LNCAP (cell line): ENCODE measurements at regions not wholly inside any gene's neighbourhood (a gene's known extent, or its start where the extent isn't known, plus 50 kb on each side); places are given as distances from the start of the nearest gene placed in this dataset.

Experiments
- TF ChIP-seq, protein P1 (sequence below): fragments of 450-650 bp; IDR thresholded peaks from 2 replicates; pipeline ENCODE4 v1.5.1; 2017; ENCODE audit warnings: mild to moderate bottlenecking

DNA sequence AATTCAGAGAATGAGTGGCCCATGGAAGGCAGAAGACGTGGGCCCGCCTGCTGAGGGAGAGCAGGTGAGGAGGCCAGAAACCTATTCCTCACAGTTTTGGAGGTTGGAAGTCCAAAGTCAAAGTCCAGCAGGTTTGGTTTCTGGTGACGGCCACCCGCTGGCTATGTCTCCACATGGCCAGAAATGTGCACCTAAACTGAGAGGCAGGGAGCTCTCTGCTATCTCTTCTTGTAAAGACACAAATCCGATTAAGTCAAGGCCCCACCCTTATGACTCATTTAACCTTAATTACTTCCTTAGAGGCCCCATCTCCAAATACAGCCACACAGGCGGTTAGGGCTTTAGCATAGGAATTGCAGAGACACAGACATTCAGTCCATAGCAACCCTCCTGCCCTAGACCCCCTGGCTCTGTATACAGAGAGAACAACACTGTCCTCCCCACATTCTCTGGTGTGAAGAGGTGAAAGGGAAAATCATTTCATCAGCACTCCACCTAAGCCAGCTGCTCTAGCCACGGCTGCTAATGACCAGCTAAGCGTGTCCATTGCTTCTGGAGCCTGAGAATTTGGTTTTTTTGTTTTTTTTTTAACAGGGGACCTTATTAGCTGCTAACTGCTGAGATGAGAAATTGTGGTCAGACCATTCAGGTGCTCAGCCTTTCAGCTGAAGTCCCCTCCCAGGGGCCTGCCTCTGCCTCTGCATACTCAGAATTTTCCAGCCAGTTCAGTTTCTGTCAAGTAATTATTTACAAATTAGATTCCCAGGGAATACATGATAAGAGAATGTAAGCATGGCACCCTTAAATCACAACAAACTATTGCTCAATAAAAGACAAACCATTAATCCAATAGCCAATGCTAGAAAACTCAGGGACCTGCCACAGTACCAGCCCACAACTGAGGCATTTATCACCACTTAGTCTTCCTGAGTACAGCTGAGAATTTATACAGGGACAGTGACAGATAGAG, 368.7 kb upstream of the ID2 start:
- TF ChIP-seq, protein P1, sequence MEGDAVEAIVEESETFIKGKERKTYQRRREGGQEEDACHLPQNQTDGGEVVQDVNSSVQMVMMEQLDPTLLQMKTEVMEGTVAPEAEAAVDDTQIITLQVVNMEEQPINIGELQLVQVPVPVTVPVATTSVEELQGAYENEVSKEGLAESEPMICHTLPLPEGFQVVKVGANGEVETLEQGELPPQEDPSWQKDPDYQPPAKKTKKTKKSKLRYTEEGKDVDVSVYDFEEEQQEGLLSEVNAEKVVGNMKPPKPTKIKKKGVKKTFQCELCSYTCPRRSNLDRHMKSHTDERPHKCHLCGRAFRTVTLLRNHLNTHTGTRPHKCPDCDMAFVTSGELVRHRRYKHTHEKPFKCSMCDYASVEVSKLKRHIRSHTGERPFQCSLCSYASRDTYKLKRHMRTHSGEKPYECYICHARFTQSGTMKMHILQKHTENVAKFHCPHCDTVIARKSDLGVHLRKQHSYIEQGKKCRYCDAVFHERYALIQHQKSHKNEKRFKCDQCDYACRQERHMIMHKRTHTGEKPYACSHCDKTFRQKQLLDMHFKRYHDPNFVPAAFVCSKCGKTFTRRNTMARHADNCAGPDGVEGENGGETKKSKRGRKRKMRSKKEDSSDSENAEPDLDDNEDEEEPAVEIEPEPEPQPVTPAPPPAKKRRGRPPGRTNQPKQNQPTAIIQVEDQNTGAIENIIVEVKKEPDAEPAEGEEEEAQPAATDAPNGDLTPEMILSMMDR = no peak

- TF ChIP-seq, protein P1 = no peak
Observed at GRCh38 chr2:8314063-8314462, 367.8 kb upstream of the ID2 start.

GRCh38 chr2:8315531-8316165, 366.2 kb upstream of the ID2 start:
- TF ChIP-seq, protein P1 = no peak

DNA sequence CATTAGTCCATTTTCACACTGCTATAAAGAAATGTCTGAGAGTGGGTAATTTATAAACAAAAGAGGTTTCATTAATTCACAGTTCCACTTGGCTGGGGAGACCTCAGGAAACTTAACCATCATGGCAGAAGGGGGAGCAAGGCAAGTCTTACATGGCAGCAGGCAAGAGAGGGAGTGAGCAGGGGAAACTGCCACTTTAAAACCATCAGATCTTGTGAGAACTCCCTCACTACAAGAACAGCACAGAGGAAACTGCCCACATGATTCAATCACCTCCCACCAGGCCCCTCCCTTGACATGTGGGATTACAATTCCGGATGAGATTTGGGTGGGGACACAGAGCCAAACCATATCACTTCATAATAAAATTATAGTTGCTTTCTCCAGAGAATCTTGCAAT, 365.5 kb upstream of the ID2 start:
- TF ChIP-seq, protein P1 = no peak

DNA sequence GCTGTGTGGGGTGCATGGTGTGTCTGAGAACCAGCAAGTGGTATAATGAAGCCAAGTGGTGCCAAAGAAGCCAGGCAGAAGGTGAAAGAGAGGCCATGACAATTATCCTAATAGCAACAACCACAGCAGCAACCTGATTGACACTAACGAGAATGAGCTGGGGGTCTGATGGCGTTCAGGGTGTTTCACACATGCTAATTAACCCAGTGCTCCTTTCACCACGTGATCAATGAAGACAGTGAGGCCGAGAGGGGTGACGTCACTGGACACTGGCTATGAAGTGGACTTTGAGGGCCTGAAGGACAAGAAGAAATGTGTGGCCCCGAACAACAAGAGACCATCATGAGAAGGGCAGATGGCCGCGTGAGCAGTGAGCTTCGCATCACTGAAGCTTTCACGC, 364.4 kb upstream of the ID2 start:
- TF ChIP-seq, protein P1 = no peak

DNA sequence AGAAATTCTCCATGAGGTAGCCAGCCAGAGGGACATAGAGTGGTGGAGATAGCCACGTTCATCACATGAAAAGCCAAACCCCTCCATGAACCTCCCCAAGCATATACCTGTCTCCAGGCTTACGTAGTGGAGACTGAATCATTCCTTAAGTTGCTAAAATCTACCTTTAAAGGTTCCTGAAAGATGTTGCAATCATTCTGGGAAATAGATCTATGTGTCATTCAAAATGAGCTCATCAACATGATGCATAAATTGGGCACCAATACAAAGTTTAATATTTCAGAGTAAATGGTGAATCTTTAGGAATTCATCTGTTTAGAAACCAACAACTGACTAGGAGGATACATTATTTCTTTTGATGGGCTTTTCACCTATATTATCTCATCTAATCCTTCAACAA, 362.6 kb upstream of the ID2 start:
- TF ChIP-seq, protein P1 = no peak

DNA sequence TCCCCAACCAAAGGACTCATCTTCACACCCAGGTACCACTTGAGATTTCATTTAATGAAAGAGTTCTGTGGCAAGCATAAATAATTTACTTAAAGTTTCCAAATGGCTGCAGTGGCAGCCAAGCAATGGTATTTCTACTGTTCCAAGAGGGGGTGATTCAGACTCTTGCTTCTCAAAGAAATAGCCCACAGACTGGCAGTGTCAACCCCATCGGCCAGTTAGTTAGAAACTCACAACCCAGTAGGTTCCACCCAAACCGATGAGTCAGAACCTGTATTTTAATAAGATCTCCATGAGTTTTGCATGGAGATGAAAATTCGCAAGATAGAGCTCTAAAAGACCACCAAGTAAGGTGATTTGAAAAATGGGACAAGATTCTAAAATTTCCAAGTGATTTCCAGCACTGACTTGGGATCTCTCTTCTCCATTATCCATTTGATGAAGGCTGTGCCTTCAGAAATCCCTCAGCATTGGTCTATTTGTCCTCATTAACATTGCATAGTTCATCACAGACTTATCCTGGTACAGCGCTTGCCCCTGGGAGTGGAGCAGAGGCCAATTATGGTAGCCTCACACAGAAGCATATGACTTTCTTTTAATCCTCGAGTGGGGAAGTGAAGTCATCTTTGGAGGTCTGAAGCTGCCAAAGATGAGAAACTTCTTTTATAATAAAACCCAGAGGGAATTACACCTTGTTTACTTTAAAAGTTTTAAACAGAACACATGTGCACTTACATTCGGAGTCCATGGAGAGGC, 361.4 kb upstream of the ID2 start:
- TF ChIP-seq, protein P1 = no peak
